WTC11 (cell line): ENCODE measurements at regions not wholly inside any gene's neighbourhood (a gene's known extent, or its start where the extent isn't known, plus 50 kb on each side); places are given as distances from the start of the nearest gene placed in this dataset.

Experiments
- CREB1 ChIP-seq: sonication (generic); formaldehyde crosslinking; IDR thresholded peaks from 2 replicates; pipeline ENCODE4 v1.8.0; 2023; ENCODE audit warnings: mild to moderate bottlenecking, missing genetic modification reagents
- CREM ChIP-seq: sonication (generic); formaldehyde crosslinking; IDR thresholded peaks from 2 replicates; pipeline ENCODE4 v1.8.1; 2022; ENCODE audit warnings: mild to moderate bottlenecking, missing genetic modification reagents, moderate library complexity
- CTCF ChIP-seq: fragments of 200-600 bp; IDR thresholded peaks from 2 replicates; pipeline ENCODE4 v1.8.0; 2022; ENCODE audit warnings: antibody characterized with exemption
- MXD4 ChIP-seq: fragments of 250-450 bp; sonication (Bioruptor Pico); IDR thresholded peaks from 2 replicates; pipeline ENCODE4 v1.8.0; 2021; ENCODE audit warnings: mild to moderate bottlenecking, moderate library complexity, borderline replicate concordance
- NFE2L1 ChIP-seq: sonication (generic); formaldehyde crosslinking; IDR thresholded peaks from 2 replicates; pipeline ENCODE4 v1.8.1; 2023; ENCODE audit warnings: missing genetic modification reagents
- TCF7 ChIP-seq: sonication (generic); formaldehyde crosslinking; IDR thresholded peaks from 2 replicates; pipeline ENCODE4 v1.8.0; 2022; ENCODE audit warnings: mild to moderate bottlenecking, low read depth, missing genetic modification reagents, moderate library complexity
- USF2 ChIP-seq: sonication (generic); formaldehyde crosslinking; IDR thresholded peaks from 2 replicates; pipeline ENCODE4 v1.8.1; 2023; ENCODE audit warnings: mild to moderate bottlenecking, missing genetic modification reagents, moderate library complexity
- ZBTB21 ChIP-seq: sonication (generic); formaldehyde crosslinking; IDR thresholded peaks from 2 replicates; pipeline ENCODE4 v1.8.1; 2023; ENCODE audit warnings: mild to moderate bottlenecking, missing genetic modification reagents, borderline replicate concordance
- ZNF121 ChIP-seq: sonication (generic); formaldehyde crosslinking; IDR thresholded peaks from 2 replicates; pipeline ENCODE4 v1.8.0; 2023; ENCODE audit warnings: missing genetic modification reagents
- ZNF416 ChIP-seq: fragments of 250-450 bp; sonication (Bioruptor Pico); IDR thresholded peaks from 2 replicates; pipeline ENCODE4 v1.9.0; 2021; ENCODE audit warnings: mild to moderate bottlenecking, inconsistent platforms

GRCh38 chr5:10860196-10860543, 99.1 kb upstream of the DAP start:
- no peak for TF ChIP-seq ZNF416 (CRISPR knock-in tag)
- no peak for TF ChIP-seq CTCF
- no peak for TF ChIP-seq TCF7 (CRISPR knock-in tag)
- TF ChIP-seq CREB1: no peak
- TF ChIP-seq ZNF121 (CRISPR knock-in tag): no peak
- TF ChIP-seq CREM (CRISPR knock-in tag): no peak
- TF ChIP-seq ZBTB21: no peak
- TF ChIP-seq NFE2L1 (CRISPR knock-in tag): no peak
- TF ChIP-seq MXD4 (CRISPR knock-in tag): no peak
- no peak for TF ChIP-seq USF2
